Stimulated activated naive CD4-positive, alpha-beta T cell treated with Interleukin-2 at 50 U/mL for 16 hours (primary cell): ENCODE measurements at regions not wholly inside any gene's neighbourhood (a gene's known extent, or its start where the extent isn't known, plus 50 kb on each side); places are given as distances from the start of the nearest gene placed in this dataset.
"Not testable (repeated sequence)": the region's sequence is repeated elsewhere in the genome, so short reads cannot be mapped to it uniquely, and the experiment has no call there.

Experiments
- DNase-seq: peaks from one replicate; lab custom pipeline; 2025; lab: John Stamatoyannopoulos, UW

- no peak for DNase-seq
Measured at GRCh38 chr7:36037121-36037662, 115.9 kb upstream of the EEPD1 start.

- DNase-seq, result no peak
Measured at GRCh38 chr7:36038063-36038721, 114.9 kb upstream of the EEPD1 start.

- no peak for DNase-seq
Measured at GRCh38 chr7:36039243-36039642, 113.8 kb upstream of the EEPD1 start.

GRCh38 chr7:36039671-36040070 lies 113.4 kb upstream of the EEPD1 start:
- no peak for DNase-seq

GRCh38 chr7:36040679-36041078 lies 112.4 kb upstream of the EEPD1 start:
- no peak for DNase-seq

GRCh38 chr7:36044101-36044892 lies 108.8 kb upstream of the EEPD1 start:
- DNase-seq, result no peak

- no peak for DNase-seq
Measured at GRCh38 chr7:36045326-36045725, 107.7 kb upstream of the EEPD1 start.

- no peak for DNase-seq
Measured at GRCh38 chr7:36045830-36046341, 107.2 kb upstream of the EEPD1 start.

GRCh38 chr7:36047091-36047658 lies 105.9 kb upstream of the EEPD1 start:
- DNase-seq, result no peak

GRCh38 chr7:36048141-36048901 lies 104.7 kb upstream of the EEPD1 start:
- no peak for DNase-seq

- no peak for DNase-seq
Measured at GRCh38 chr7:36048902-36049240, 104.2 kb upstream of the EEPD1 start.

DNA sequence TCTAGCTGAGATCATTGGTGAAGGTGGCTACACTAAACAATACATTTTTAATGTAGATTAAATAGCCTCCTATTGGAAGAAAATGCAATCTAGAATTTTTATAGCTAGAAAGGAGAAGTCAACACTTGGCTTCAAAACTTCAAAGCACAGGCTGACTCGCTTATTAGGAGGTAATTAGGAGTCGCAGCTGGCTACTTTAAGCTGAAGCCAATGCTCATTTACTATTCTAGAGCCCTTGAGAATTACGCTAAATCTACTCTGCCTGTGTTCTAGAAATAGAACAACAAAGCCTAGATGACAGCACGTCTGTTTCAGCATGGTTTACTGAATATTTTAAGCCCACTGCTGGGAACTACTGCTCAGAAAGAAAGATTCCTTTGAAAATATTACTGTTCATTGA lies 101.6 kb upstream of the EEPD1 start:
- no peak for DNase-seq

DNA sequence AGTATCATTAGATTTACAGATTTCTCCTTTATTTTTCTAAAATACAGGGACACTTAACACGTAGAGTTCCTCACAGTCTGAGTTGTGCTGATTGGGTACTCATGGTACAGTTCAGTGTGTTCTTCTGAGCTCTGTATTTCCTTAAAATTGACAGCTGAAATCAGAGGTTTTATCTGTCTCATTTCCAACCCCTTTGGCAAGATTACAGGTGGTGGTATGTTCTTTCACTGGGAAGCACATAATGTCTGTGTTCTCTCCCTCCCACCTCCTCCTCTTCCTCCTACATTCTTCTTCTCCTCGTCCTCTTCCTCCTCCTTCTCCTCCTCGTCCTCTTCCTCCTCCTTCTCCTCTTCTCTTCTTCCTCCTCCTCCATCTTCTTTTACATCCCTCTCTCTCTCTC lies 99.5 kb upstream of the EEPD1 start:
- no peak for DNase-seq

GRCh38 chr7:36054637-36055036 lies 98.4 kb upstream of the EEPD1 start:
- DNase-seq, result no peak

DNA sequence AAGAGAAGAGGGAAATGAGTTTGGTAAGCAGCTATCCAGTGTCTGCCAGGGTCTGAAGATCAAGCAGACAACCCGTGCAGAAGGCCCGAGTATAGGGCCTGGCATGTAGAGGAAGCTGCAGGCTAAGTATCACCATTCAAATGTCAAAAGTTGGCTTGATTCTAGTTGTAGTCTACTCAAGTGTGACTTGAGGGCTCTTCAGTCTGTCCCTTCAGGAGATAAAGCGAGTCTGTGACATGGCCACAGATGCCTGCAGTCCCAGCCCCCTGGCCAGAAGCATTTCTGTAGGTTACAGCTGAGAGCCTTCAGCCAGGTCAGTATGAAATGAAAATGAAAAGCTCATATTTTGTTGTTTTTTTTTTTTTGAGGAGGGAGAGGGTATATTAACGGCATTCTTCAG lies 97.8 kb upstream of the EEPD1 start:
- no peak for DNase-seq

DNA sequence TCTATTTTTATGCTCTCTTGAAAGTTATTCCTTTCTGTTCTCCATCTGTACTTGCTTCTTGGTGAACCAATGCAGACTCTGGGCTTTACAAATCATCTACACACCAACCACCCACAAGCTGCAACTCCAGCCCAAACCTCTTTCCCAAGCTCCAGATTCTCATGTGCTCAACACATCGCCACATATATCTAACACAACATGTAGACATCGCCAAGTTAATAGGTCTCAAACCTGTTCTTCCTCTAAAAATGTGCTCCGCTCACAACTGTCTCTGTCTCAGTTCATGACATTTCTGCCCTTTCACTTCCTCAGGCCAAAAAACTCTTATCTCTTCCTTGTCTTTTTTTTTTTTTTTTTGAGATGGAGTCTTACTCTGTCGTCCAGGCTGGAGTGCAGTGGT lies 95.7 kb upstream of the EEPD1 start:
- no peak for DNase-seq

- no peak for DNase-seq
Measured at GRCh38 chr7:36058020-36058592, 94.9 kb upstream of the EEPD1 start.

DNA sequence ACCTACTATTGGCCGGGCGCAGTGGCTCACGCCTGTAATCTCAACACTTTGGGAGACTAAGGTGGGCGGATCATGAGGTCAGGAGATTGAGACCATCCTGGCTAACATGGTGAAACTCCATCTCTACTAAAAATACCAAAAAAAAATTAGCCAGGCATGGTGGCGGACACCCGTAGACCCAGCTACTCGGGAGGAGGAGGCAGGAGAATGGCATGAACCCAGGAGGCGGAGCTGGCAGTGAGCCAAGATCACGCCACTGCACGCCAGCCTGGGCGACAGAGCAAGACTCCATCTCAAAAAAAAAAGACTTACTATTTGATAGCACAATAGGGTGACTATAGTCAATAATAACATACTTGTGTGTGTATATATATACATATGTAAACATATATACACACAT lies 92.7 kb upstream of the EEPD1 start:
- not testable (repeated sequence) for DNase-seq

DNA sequence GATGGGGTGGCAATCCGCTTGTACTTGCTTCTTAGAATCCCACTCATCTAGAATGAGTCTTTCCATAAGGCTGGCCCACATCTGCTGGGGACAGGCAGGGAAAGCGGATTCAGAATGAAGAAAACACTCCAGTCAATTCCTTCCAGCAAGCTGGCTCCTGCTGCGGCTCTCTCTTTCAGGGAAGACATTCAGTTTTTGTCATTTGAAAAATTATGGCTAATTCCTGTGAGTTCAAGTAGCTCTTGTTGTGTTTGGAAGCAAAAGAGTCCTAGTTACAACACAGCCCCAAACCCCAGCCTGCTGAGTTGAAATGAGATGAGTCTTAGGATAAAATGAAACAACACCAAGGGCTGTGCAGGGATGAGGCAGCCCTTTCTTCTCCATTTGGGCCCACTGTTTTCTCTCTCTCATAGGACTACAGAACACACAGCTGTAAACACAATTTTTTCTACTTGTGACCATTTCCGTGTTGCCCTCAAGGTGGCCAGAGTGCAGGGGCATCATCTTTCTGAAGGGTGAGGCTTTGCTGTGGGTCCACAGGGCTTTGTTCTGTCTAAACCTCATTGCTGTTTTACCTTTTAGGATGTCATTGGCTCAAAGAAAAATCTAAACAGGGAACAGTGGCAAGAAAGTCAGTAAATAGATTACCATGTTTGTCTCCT lies 90.8 kb upstream of the EEPD1 start:
- no peak for DNase-seq

DNA sequence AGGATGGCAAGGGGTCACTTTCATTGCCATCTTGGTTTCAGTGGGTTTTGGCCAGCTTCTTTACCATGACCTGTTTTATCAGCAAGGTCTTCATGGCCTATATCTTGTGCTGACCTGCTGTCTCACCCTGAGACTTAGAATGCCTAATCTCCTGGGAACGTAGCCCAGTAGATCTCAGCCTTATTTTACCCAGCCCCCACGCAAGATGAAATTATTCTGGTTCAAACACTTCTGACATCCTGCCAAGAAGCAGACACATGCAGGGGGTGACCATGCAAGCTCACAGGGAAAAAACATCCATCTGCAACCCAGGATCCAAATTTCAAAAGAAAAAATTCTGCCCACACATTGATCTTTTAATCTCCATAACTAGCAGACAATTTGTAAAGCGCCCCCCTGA lies 88.4 kb upstream of the EEPD1 start:
- DNase-seq, result no peak
